GM18499 (cell line): ENCODE measurements at regions not wholly inside any gene's neighbourhood (a gene's known extent, or its start where the extent isn't known, plus 50 kb on each side); places are given as distances from the start of the nearest gene placed in this dataset.
"Not testable (repeated sequence)": the region's sequence is repeated elsewhere in the genome, so short reads cannot be mapped to it uniquely, and the experiment has no call there.

Experiments
- ATAC-seq: cut with Tn5 transposase; IDR thresholded peaks from one replicate; pipeline ENCODE4 v1.9.1; 2021; ENCODE audit warnings: moderate number of reproducible peaks; ENCODE audit not compliant: insufficient read depth, unreplicated experiment

GRCh38 chrX:128664211-128664610, 612.0 kb upstream of the ACTRT1 start:
- ATAC-seq, result no peak

DNA sequence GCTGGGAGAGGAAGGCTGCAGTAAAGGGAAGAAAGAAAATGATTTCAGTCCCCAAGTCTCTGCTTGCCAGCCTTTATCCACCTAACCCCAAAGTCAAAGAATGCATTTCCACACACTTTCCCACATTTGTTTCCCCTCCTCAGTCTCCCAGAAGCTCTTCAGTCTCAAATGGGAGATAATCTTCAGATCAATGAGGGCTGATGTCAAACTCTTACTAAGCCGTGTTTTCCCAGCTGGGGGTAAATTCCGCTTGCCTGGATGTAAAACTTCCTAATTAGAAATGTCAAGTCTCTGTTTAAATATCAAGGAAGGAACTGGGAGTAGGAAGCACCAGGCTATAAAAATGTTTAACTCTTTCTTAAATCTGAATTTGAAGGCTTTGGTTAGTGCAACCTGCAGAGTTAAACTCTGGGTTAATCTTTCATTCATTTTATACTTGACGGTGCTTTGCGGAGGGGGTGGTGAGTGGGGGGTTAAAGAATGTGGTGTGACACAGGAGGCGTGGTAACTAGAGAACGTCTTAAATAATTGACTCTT, 601.4 kb upstream of the ACTRT1 start:
- no peak for ATAC-seq

GRCh38 chrX:128650326-128650725, 598.1 kb upstream of the ACTRT1 start:
- no peak for ATAC-seq

DNA sequence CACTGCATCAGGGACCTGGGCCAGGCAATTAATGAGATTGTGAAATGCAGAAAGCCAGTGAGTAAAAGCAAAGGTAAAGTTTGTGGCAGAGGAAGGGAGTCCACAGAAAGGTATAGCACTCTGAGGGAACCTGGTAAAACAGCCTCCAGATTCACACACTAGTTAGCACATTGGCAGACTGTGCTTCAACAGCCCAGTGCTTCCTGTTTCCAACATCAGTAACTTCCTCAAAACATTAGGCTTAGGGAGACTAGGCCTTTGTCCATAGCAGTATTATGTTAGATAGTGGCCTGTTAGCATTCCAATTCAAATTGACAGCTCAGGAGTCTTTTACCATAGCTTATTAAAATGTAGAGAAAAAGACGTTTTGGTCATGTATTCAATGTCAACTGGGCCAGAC, 582.6 kb upstream of the ACTRT1 start:
- no peak for ATAC-seq

DNA sequence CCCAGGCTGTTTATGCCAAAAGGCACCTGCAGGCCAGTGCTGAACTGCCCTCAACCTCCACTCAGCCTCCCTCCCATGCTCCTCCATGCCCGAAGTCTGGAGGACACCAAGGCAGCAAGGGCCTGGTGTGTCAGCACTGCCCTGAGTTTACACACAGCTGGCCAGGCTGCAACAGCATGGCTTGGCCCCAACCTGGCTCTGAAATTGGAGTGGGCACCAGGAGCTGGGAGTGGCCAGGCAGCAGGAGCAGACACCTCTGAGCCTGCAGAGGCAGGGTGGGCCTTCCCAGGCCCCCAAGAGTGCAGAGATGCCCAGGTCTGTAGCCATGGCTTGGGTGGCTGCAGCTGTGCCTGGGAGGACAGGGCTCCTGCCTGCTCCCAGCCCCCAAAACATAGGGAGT, 571.2 kb upstream of the ACTRT1 start:
- ATAC-seq, result no peak

DNA sequence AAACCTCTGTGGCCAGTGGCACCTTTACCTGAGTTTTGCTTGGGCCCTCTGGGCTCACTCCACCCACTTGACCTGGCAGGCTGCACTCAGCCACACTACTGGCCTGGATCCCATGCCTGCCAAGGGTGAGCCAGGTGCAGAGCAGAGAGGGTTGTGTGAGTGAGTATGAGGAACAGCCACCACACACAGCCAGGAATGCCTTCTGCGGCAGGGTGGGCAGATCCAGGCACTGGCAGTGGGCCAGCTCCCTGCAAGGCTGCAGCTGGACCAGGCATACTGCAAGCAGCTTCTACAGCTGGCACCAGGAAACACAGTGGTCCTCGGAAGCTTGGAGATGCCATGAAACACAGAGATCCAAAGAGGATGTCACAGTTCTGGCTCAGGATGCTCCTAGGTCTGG, 570.1 kb upstream of the ACTRT1 start:
- no peak for ATAC-seq

DNA sequence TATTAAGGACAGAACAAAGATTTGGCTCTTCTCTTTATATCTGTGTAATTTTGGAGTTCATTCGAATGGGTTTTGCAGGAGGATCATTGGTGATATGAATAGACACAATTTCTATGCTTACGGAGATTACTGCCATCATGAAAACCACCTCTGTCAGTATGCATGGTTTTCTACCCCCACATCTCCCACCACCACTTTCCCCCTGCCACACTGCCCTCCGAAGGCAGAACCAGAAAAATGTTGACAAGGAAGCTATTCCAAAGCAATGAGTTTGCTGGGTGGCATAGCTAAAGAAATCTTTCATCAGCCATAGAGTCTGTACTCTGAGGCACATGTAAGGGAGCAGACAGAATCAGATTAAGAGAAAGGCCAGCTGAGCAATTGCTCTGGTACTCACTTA, 567.3 kb upstream of the ACTRT1 start:
- ATAC-seq, result no peak

GRCh38 chrX:128616933-128617332, 564.7 kb upstream of the ACTRT1 start:
- ATAC-seq, result no peak

DNA sequence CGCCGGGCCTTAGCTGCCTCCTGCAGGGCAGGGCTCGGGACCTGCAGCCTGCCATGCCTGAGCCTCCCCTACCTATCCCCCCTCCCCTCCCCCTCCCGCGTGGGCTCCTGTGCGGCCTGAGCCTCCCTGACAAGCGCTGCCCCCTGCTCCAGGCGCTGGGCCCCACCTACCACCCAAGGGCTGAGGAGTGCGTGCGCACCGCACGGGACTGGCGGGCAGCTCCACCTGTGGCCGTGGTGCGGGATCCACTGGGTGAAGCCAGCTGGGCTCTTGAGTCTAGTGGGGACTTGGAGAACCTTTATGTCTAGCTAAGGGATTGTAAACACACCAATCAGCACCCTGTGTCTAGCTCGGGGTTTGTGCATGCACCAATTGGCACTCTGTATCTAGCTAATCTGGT, 554.6 kb upstream of the ACTRT1 start:
- ATAC-seq, result not testable (repeated sequence)

- ATAC-seq, result not testable (repeated sequence)
These were observed 554.2 kb upstream of the ACTRT1 start for GRCh38 chrX:128606357-128606756.

DNA sequence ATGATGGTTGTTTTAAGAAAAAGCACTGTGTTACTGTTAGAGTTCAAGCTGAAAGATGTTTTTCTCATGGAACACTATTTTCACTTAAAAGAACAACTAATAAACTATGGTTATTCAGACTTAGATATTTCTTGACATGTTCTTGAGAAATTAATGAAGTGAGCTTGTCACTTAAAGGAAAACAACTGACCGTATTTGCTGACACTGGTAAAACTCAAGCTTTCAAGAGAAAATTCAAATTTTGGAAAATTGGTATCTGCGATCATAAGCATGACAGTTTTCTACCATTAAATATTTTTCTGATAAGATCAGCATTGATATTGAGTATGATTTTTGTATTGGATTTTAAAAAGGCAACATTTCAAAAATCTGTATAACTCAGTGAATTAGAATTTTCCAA, 549.5 kb upstream of the ACTRT1 start:
- no peak for ATAC-seq

DNA sequence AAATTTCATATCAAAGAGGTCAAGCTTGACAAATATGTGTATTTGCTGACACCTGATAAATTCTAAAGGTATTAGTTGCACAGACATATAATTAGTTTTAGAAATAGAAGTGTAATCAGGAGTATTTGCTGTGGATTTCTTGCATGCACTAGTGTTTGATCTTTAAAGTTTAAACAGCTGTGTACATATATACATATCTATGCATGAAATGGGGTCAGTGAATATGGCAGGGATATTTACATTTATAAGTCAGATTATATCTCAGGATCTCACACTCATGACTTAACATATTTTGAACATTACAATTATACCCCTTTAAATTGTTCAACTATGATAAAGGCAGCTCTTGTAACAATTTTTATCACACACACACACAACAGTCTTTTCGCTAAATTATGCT, 547.4 kb upstream of the ACTRT1 start:
- ATAC-seq, result no peak

GRCh38 chrX:128582036-128582435, 529.8 kb upstream of the ACTRT1 start:
- no peak for ATAC-seq

DNA sequence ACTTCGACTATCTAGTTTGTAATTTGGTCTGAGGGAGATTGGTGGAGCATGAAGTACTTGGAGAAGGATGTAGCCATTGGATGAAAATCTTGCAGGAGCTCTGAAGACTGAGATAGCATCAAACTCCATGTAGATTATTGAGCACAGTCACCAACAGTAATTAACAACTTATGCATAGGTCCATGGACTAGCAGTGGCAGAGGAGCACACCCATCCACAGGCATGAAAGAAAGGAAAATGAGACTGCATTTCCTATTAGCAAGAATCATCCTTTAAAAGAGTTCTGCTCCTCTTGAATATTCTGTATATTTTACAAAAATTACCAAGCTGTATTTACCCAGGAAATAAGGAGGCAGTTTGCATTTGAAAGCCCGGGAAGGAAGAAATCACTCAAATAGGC, 529.4 kb upstream of the ACTRT1 start:
- ATAC-seq, result no peak

DNA sequence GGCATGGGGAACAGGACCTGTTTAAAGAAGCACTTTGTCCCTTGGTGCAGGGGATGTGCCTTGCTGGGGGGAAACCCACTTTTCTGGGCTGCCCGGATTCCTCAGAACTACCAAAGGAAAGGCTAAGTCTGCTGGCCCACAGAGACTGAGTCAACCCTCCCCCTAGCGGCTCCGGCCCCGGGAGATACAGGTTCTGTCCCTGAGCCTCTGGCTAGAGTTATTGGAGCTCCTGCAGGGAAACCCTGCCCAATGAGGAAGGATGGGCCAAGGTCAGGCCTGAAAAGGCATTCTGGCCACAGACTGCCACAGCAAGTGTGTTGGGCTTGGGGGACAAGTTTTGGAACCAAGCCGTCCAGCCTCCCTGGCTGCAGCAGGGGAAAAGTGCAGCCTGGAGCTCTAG, 490.9 kb upstream of the ACTRT1 start:
- ATAC-seq, result no peak

GRCh38 chrX:128518508-128518907, 466.3 kb upstream of the ACTRT1 start:
- no peak for ATAC-seq

GRCh38 chrX:128517691-128518090, 465.5 kb upstream of the ACTRT1 start:
- ATAC-seq, result no peak

DNA sequence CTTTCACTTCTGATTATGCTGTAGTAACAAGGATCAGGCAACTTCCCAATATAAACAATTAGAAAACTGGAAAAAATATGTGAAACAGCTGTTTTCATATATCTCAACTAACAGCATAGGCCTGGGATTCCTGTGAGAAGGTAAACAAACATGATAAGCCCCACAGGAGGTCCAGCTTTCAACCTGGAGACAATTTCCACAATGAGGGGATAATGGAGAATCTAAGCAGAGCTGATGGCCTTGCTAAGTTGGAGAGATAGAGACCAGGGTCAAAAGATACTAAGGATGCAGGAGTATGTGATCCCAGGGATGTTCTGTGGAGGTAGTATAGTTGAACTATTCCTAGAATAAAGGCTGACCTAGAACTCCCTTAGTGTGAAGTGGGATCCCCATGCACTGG, 452.3 kb upstream of the ACTRT1 start:
- no peak for ATAC-seq

- ATAC-seq, result no peak
These were observed 411.9 kb upstream of the ACTRT1 start for GRCh38 chrX:128464116-128464515.

DNA sequence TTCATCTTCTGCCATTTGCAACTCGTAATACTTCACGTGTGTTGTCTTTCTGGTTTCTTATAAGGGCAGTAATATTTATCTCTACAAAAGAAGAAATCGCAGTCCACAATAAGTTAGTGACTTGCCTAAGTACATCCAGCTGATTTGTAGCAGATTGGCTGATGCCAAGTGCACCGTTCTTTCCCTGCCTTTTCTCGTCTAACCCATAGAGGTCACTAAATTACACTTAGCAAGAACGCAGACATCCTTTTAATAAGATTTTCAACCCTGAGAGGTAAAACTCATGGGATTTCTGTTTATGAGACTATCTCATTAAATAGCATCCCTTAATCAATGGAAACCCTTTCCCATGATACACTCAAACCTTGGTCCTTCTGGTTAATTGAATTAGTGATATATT, 408.6 kb upstream of the ACTRT1 start:
- ATAC-seq, result no peak

DNA sequence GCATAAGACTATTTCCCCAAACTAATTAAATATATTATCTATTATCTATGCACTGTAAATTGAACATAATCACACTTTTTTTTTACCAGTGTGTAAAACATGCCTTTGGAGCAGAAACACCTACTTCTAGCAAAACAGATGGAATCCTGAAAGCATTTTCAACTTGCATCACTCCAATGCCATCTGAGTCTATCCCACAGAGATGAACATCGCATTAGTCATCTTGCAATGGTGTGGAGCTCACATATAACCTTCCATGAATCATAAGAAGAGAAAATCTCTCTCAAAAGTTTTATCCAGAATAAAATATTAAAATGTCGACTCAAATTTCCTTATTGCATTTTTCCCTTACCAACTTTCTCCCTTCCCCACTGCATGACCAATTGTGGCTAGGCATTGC, 406.7 kb upstream of the ACTRT1 start:
- no peak for ATAC-seq

GRCh38 chrX:128457674-128458073, 405.5 kb upstream of the ACTRT1 start:
- ATAC-seq, result no peak

- ATAC-seq, result no peak
These were observed 387.0 kb upstream of the ACTRT1 start for GRCh38 chrX:128439159-128439558.
